Activated B cell treated with CpG ODN at 0.5 μM for 24 hours (primary cell): ENCODE measurements at regions not wholly inside any gene's neighbourhood (a gene's known extent, or its start where the extent isn't known, plus 50 kb on each side); places are given as distances from the start of the nearest gene placed in this dataset.

ENCODE experiments used
- ATAC-seq: fragments of 200-7000 bp; cut with Tn5 transposase; one replicate; pipeline ENCODE4 v1.10.0; 2021; ENCODE audit warnings: low read depth, mild to moderate bottlenecking, moderate library complexity
- CTCF ChIA-PET: fragments of 350-600 bp; sonication (Branson Sonifier 250); formaldehyde crosslinking; loops from one replicate; lab custom pipeline; 2021; ENCODE audit warnings: antibody characterized with exemption; lab: Charles Lee
- POLR2A ChIA-PET: fragments of 350-600 bp; sonication (Branson Sonifier 250); formaldehyde crosslinking; loops from one replicate; lab custom pipeline; 2021; ENCODE audit warnings: antibody characterized with exemption; lab: Charles Lee
- DNase-seq: peaks from one replicate; pipeline ENCODE4 v3.0.0; 2022
- H3K27ac Mint-ChIP-seq: one replicate; pipeline ENCODE4 v1.8.0; 2020; ENCODE audit warnings: mixed read lengths
- H3K27me3 Mint-ChIP-seq: one replicate; pipeline ENCODE4 v1.8.0; 2021; ENCODE audit warnings: mixed read lengths
- H3K36me3 Mint-ChIP-seq: one replicate; pipeline ENCODE4 v1.8.0; 2021; ENCODE audit warnings: low read depth, mixed read lengths
- H3K4me1 Mint-ChIP-seq: one replicate; pipeline ENCODE4 v1.8.0; 2021; ENCODE audit warnings: mixed read lengths
- H3K4me3 Mint-ChIP-seq: one replicate; pipeline ENCODE4 v1.8.0; 2020; ENCODE audit warnings: mild to moderate bottlenecking, mixed read lengths
- H3K9me3 Mint-ChIP-seq: one replicate; pipeline ENCODE4 v1.8.0; 2020; ENCODE audit warnings: mixed read lengths
- intact Hi-C: fragments of 100-400 bp; cut with micrococcal nuclease; formaldehyde crosslinking; loops from one replicate; pipeline ENCODE4 v1.15.1; 2024
- TF ChIP-seq, protein P1 (sequence below): fragments of 200-600 bp; IDR thresholded peaks from one replicate; pipeline ENCODE4 v1.8.0; 2022; ENCODE audit warnings: antibody characterized with exemption, mild to moderate bottlenecking

DNA sequence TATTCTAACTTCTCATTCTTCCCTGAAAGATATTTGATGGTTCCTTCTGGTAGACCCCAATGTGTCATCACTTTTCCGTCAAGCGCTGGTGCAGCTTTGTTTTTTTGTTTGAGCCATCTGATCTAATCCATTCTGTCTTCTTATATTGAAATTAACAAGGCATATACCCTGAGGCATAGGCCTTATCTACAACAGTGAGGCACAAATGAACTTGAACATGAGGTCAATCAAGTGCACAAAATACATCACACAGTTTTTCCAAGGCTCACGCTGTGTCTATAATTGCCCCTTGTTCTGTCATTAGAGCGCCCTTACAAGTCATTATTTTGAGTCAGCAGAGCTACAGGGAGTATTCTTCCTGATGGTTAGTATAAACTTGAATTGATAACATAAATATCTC is 406.6 kb downstream of the MAT2B start:
- no peak for ATAC-seq
- ChIA-PET POLR2A (no interaction called here), CTCF (no interaction called here)
- intact Hi-C loops: loop anchor here (10.0 kb wide), 1 partner anchor 347 kb away; no protein-coding TSS in a partner anchor
- TF ChIP-seq, protein P1, sequence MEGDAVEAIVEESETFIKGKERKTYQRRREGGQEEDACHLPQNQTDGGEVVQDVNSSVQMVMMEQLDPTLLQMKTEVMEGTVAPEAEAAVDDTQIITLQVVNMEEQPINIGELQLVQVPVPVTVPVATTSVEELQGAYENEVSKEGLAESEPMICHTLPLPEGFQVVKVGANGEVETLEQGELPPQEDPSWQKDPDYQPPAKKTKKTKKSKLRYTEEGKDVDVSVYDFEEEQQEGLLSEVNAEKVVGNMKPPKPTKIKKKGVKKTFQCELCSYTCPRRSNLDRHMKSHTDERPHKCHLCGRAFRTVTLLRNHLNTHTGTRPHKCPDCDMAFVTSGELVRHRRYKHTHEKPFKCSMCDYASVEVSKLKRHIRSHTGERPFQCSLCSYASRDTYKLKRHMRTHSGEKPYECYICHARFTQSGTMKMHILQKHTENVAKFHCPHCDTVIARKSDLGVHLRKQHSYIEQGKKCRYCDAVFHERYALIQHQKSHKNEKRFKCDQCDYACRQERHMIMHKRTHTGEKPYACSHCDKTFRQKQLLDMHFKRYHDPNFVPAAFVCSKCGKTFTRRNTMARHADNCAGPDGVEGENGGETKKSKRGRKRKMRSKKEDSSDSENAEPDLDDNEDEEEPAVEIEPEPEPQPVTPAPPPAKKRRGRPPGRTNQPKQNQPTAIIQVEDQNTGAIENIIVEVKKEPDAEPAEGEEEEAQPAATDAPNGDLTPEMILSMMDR: no peak
- Mint-ChIP-seq H3K27me3 (no peaks in the 10 kb centered on the region), H3K4me3 (no peak overlapping the region), H3K9me3 (no peaks in the 10 kb centered on the region), H3K36me3 (no peaks in the 10 kb centered on the region), H3K27ac (no peak overlapping the region), H3K4me1 (peaks cover 83% of the 10 kb centered on the region)
- no peak for DNase-seq

DNA sequence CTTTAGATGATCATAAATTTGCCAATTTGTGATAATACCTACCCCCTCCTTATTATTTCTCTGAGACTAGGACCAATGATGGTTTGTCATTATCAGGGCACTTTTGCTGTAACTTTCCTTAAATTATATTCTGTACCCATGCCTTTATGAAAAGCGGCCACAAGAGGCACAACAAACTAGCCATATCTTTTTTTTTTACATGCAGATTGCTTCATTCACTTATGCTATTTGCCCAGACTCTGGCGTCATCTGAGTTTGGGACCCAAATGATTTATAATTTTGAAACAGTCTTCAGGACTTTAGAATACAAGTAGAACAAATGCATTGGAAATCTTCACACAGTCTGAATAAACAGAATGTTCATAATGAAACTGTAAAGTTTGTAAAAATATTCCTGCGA is 408.1 kb downstream of the MAT2B start:
- TF ChIP-seq, protein P1: no peak
- Mint-ChIP-seq H3K4me1 (peaks cover 83% of the 10 kb centered on the region), H3K27me3 (no peaks in the 10 kb centered on the region), H3K27ac (peak overlapping the region; percentile 99), H3K4me3 (no peak overlapping the region), H3K9me3 (peaks cover 9% of the 10 kb centered on the region), H3K36me3 (peaks cover 10% of the 10 kb centered on the region)
- ChIA-PET POLR2A (interaction anchor here (0.7 to 3.0 kb wide), 2 partner anchors 97 to 453 kb away, joined by 3 to 21 read pairs; partner anchors contain the start of genes HMMR and NUDCD2), CTCF (interaction anchor here (0.9 kb wide), 1 partner anchor 217 kb away, joined by 3 read pairs; no protein-coding TSS in a partner anchor)
- intact Hi-C loops: loop anchor here (10.0 kb wide), 1 partner anchor 349 kb away; no protein-coding TSS in a partner anchor
- DNase-seq (no peak), ATAC-seq (no peak)

DNA sequence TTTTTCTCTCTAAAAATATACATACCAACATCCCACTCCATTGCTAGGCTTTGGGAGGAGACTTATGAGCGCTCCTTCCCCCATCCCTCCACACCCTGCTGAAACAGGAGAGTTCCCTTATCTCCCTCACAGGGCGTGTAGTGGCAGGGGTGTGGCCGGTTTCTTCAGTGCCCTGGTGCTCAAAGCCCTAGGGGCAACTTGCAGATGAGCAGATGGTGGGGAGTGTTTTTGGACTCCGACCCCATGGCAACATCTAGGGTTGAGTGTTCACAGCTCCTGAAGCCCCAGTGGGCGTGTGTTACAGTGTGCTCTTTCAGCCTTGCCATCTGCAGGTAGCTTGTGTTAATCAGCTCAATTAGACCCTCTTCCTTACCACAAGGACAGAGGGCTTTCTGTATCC is 409.5 kb downstream of the MAT2B start:
- H3K4me3 Mint-ChIP-seq: peak overlapping the region; percentile 85
- TF ChIP-seq, protein P1: no peak
- H3K27ac Mint-ChIP-seq: peak overlapping the region; percentile 99
- no peaks in the 10 kb centered on the region for H3K27me3 Mint-ChIP-seq
- POLR2A ChIA-PET: interaction anchor here (0.6 to 3.0 kb wide), 10 partner anchors 9 to 589 kb away, joined by 3 to 21 read pairs (median 4); partner anchors contain the start of genes HMMR, MAT2B and NUDCD2
- DNase-seq: peak; percentile 69
- H3K4me1 Mint-ChIP-seq: peaks cover 75% of the 10 kb centered on the region
- CTCF ChIA-PET: interaction anchor here (1.2 to 1.5 kb wide), 2 partner anchors 98 to 219 kb away, joined by 5 read pairs; no protein-coding TSS in a partner anchor
- peaks cover 22% of the 10 kb centered on the region for H3K9me3 Mint-ChIP-seq
- peak; percentile 78 for ATAC-seq
- peaks cover 24% of the 10 kb centered on the region for H3K36me3 Mint-ChIP-seq
- intact Hi-C loops: loop anchor here (1.0 to 10.0 kb wide), 11 partner anchors 8 to 590 kb away; partner anchors contain the start of genes CCNG1, HMMR, MAT2B and NUDCD2

DNA sequence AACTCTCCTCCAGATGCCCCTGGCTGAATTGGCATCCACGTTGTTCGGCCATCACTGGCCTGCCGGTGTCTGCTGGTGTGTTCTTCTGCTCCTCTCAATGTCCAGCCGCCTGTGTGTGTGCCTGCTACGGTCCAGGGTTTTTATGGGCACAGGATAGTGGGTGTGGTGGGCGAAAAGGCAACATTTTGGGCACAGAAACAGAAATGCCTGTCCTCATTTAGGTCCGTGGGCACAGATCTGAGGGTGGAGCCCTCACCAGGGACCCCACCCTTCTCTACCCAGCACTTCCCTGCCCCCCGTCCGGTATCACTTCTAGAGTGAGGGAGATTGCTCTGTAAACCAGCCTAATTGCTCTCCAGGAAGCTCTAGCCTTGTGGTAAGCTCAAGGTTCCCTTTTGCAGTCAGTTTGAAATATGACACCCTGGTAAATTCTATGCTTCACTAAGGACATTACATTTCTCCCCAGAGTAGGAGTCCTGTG is 410.1 kb downstream of the MAT2B start:
- intact Hi-C loops: loop anchor here (1.0 to 10.0 kb wide), 11 partner anchors 8 to 589 kb away; partner anchors contain the start of genes CCNG1, HMMR, MAT2B and NUDCD2
- Mint-ChIP-seq H3K4me1 (peaks cover 74% of the 10 kb centered on the region), H3K36me3 (peaks cover 27% of the 10 kb centered on the region), H3K4me3 (peak overlapping the region; percentile 85), H3K27me3 (no peaks in the 10 kb centered on the region), H3K27ac (peak overlapping the region; percentile 99), H3K9me3 (peaks cover 22% of the 10 kb centered on the region)
- DNase-seq: peak; percentile 50
- ChIA-PET POLR2A (interaction anchor here (0.7 to 3.0 kb wide), 10 partner anchors 10 to 478 kb away, joined by 3 to 21 read pairs (median 4); partner anchors contain the start of genes HMMR, MAT2B and NUDCD2), CTCF (interaction anchor here (0.6 to 1.5 kb wide), 3 partner anchors 97 to 219 kb away, joined by 3 to 5 read pairs (median 5); no protein-coding TSS in a partner anchor)
- ATAC-seq: peak; percentile 59
- TF ChIP-seq, protein P1: no peak

DNA sequence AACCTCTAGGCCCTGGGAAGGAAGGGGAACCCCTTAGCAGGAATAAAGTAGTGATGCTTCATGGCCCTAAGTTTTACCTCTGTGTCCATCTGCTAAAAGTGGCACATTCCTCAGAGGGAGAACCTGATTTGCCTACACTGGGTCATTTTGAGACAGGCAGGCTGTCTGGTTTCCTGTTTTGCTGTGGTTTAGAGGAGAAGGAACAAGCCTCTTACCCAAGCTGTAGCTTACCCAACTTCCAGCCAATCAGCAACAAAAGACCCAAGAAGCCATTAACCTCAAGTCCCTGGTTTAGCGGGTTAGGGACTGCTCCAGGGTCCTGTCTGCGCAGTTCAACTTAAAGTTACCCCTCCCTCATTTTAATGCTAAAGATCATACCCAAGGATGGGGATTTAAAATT is 411.0 kb downstream of the MAT2B start:
- H3K4me1 Mint-ChIP-seq: peaks cover 76% of the 10 kb centered on the region
- H3K9me3 Mint-ChIP-seq: peaks cover 27% of the 10 kb centered on the region
- peak overlapping the region; percentile 85 for H3K4me3 Mint-ChIP-seq
- H3K36me3 Mint-ChIP-seq: peaks cover 31% of the 10 kb centered on the region
- POLR2A ChIA-PET: interaction anchor here (1.0 kb wide), 2 partner anchors 456 to 478 kb away, joined by 3 to 4 read pairs; partner anchors contain the start of genes HMMR and NUDCD2
- peak overlapping the region; percentile 99 for H3K27ac Mint-ChIP-seq
- intact Hi-C loops: loop anchor here (10.0 kb wide), 1 partner anchor 352 kb away; no protein-coding TSS in a partner anchor
- TF ChIP-seq, protein P1: no peak
- DNase-seq: peak; percentile 26
- CTCF ChIA-PET: no interaction called here
- peak; percentile 41 for ATAC-seq
- no peaks in the 10 kb centered on the region for H3K27me3 Mint-ChIP-seq
